ENCODE measurements at regions not wholly inside any gene's neighbourhood (a gene's known extent, or its start where the extent isn't known, plus 50 kb on each side); places are given as distances from the start of the nearest gene placed in this dataset.

- no peak for DNase-seq
Observed at GRCh38 chr3:175913286-175913685, 1054.2 kb downstream of the NAALADL2 start.

DNA sequence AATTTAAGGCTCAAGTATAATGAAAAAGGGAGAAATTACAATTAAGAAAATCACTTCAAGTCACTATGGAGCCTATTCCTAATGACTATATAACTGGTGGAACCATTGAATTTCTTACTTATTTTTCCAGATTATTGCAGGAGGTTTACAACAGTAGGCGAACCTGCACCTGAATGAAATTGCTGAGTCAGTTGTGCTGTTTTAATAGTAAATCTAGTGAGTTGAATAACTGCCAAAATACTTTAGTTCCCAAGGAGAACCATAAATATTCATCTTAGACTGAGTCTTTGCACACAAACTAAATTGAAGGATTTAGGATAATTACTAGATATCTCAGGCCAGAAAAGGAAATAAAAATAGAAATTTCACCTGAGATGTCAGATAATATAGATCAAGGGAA, 1052.8 kb downstream of the NAALADL2 start:
- DNase-seq: no peak

GRCh38 chr3:175902226-175902625, 1043.1 kb downstream of the NAALADL2 start:
- DNase-seq: no peak

DNA sequence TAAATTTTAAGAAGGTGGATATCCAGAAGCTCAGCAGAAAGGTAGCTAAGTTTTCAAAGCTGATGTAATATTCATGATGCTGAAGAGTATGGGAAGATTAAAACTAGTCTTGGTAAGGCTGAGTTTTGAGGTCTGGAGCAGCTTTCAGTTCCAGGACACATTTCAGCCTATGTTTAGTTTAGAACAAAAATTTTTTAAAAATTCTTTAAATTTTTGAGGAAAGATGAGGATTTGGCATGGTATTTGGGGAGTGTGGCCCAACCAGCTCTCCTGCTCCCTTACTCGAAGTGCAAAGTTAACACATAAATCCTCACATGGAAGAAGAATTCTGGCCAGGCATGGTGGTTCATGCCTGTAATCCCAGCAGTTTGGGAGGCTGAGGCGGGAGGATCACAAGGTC, 1039.1 kb downstream of the NAALADL2 start:
- DNase-seq: no peak

DNA sequence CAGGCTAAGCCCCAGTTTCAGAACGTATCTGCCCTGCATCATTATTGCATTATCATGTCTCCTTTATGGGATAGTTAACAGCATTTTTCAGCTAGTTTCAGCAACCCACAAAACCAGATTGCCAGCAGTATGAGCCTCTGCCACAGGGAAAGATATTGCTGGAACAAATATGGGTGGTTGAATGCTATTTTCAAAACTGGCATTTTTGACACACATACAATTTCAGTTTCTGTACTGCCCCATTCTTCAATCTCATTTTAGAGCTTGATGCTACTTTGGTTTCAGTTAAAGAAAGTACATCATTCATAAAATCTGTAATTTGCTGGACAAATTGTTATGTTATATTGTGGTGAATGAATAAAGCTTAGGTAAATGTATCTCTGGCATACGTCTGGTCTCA, 1037.5 kb downstream of the NAALADL2 start:
- no peak for DNase-seq

- no peak for DNase-seq
Observed at GRCh38 chr3:175895731-175896130, 1036.6 kb downstream of the NAALADL2 start.

DNA sequence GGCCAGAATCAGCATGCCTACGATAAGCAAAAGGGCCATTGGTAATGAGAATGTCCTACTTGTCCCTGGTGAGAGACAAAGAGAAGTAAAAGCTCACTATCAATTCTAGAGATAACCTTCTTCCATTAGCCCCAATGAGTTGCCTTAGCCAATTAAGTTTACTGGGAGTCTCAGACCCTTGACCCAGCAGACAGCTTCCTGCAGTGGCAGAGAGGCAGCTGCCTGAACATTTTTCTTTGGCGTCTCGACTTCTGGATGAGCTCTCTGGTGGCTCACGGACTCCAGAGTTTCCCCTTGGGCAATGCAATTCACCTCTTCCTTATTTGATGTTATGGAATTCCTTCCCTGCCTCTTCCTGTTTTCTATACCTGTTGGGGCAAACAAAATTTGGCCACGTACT, 1034.4 kb downstream of the NAALADL2 start:
- no peak for DNase-seq

GRCh38 chr3:175890066-175890465, 1030.9 kb downstream of the NAALADL2 start:
- DNase-seq: no peak

GRCh38 chr3:175885231-175885766, 1026.2 kb downstream of the NAALADL2 start:
- no peak for DNase-seq

DNA sequence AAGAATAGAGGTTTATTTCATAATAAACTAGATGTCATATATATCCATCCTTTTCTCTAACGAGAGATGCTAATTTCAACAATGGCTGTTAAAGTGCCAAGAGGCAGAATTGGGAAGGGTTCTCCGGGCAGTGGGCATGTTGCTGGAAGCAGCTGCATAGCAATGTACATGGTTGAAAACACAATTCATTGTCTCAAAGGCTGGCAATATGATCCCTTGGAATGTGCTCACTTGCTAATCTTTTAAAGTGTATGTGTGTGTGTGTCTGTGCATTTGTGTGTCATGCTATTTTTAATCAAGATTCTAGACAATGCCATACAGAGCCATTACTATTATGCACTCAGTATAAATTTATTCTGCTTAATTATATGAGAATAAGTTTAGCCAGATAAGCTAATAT, 1020.3 kb downstream of the NAALADL2 start:
- DNase-seq: no peak

- DNase-seq: no peak
Observed at GRCh38 chr3:175869404-175869803, 1010.3 kb downstream of the NAALADL2 start.

DNA sequence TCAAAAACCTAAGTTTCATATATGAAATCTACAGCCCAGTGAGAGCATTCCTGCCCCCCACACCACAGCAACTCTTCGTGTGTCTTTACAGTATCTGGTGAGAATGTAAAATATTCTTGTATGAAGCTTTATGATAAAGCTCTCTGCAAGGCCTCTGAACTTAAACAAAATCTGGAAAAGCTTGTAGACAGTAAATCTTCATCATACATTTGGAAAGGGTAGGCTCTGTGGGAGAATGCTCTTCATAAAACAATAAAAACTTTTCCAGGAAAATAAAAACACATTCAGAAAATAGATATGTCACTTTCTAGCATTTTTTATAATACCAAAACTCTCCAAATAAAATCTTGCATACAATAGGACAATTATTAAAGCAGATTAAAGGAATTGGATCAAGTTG, 1009.5 kb downstream of the NAALADL2 start:
- DNase-seq: no peak

DNA sequence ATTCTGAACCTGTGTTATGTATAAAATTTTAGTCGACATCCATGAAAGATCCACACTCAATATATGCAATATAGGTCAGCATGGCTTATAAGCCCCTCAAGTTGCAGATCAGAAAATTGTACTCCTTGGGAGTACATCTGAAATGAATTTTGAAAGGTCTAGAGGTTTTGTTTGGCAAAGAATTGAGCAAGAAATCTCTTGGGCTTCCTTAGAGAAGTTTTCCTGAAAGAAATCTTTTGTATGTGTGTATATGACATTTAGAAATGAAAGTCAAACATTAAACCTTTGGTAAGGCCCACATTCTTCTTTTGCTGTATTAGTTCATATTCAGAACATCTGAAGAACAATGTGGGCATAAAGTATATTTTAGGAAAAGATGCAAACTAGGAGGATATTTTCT, 1006.6 kb downstream of the NAALADL2 start:
- no peak for DNase-seq

DNA sequence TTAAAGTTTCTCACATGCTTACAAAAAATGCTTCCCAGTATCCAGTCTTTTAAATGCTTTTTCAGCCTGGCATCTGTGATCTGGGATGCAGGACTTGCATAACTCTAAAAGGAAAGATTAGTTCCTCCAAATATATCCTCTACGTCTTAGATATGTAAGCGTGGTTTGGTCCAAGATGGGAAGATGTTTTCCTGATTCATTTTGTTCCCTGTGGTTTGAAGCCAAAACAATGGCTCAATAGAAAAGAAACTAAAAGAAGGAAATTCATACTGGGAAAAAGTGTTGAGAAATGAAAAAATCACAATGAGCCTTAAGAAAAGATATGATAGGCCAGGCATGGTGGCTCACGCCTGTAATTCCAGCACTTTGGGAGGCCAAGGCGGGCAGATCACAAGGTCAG, 1002.8 kb downstream of the NAALADL2 start:
- DNase-seq: no peak
